GM12873 (cell line): ENCODE measurements at regions not wholly inside any gene's neighbourhood (a gene's known extent, or its start where the extent isn't known, plus 50 kb on each side); places are given as distances from the start of the nearest gene placed in this dataset.

Experiments
- TF ChIP-seq, protein P1 (sequence below): IDR thresholded peaks from 2 replicates; pipeline ENCODE4 v1.5.1; 2012; ENCODE audit warnings: low read depth, mild to moderate bottlenecking, moderate library complexity, low read length, control low read depth; ENCODE audit not compliant: insufficient read depth; ENCODE audit errors: missing control alignments

DNA sequence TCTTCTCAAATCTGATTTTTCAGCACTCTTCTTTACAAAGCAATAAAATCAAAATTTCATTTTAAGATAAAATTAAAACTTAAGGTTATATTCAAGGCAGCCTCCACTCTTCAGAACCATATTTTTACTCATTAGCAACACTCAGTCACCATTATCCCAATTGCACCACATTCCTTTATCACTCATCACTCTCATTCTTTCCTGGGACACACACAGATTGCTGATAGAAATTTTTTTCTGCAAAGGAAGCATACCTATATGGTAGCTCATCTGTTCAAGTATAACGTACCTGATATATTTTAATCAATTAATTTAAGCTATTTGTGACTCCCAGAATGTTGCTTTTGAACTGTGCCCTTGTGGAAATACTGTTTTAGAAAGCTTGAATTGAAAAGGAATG, 1559.3 kb upstream of the ZEB2 start:
- TF ChIP-seq, protein P1, sequence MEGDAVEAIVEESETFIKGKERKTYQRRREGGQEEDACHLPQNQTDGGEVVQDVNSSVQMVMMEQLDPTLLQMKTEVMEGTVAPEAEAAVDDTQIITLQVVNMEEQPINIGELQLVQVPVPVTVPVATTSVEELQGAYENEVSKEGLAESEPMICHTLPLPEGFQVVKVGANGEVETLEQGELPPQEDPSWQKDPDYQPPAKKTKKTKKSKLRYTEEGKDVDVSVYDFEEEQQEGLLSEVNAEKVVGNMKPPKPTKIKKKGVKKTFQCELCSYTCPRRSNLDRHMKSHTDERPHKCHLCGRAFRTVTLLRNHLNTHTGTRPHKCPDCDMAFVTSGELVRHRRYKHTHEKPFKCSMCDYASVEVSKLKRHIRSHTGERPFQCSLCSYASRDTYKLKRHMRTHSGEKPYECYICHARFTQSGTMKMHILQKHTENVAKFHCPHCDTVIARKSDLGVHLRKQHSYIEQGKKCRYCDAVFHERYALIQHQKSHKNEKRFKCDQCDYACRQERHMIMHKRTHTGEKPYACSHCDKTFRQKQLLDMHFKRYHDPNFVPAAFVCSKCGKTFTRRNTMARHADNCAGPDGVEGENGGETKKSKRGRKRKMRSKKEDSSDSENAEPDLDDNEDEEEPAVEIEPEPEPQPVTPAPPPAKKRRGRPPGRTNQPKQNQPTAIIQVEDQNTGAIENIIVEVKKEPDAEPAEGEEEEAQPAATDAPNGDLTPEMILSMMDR: no peak

- TF ChIP-seq, protein P1: no peak
Measured at GRCh38 chr2:146077156-146077555, 1557.2 kb upstream of the ZEB2 start.

- TF ChIP-seq, protein P1: no peak
Measured at GRCh38 chr2:146068051-146068450, 1548.1 kb upstream of the ZEB2 start.

DNA sequence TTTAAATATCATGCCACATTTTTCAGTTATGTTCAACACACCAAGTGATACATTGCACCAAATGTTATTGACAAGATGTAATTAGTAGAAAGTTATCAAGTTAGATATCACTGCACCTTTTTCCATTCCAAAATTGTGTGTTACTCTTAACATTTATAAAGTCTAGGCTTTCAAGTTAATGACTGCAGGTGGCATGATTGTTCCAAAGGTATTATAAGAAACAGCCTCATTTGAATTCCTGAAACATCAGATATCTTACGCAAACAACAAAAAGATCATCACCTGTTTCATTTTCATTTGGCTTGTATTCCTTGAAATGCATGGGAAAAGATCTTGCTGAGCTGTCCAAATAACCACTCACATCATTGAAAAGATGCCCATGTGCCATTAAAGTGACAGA, 1528.2 kb upstream of the ZEB2 start:
- TF ChIP-seq, protein P1: no peak

GRCh38 chr2:146041274-146041910, 1521.5 kb upstream of the ZEB2 start:
- TF ChIP-seq, protein P1: no peak

DNA sequence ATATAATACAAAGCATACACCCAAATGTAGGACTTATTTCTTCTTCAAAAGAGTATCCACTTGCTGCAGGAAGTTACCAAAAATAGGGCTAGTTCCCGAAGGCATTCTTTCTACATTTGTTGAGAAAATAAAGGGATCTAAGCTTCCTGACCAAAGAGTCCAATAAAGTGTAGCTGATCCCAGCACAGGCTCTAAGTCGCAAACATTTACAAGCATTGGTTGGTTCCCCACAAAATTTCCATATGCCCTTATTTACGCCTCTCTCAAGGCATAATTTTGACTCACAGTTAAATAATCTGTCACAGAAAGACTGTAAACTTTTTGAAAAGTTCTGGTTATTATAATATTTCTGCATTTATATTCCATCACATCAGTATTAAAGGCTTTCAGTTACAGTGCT, 1520.1 kb upstream of the ZEB2 start:
- TF ChIP-seq, protein P1: no peak

DNA sequence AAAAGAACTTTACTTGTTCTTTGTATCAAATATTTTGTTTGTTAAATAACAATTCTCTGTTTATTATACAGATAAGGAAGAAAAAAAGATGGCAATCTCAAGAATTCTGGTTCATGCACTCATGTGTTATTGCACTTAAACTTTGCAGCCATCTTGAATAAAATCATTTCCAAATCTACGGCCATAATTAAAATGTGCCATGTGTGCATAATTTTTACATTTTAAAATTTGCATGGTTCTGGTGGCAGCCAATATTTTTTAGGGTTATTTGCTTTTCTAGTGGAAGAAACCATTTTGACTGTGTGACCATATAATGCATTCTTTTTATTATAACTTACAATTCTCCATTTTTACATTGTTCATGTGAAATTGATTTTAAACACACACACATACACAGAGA, 1518.1 kb upstream of the ZEB2 start:
- TF ChIP-seq, protein P1: no peak

DNA sequence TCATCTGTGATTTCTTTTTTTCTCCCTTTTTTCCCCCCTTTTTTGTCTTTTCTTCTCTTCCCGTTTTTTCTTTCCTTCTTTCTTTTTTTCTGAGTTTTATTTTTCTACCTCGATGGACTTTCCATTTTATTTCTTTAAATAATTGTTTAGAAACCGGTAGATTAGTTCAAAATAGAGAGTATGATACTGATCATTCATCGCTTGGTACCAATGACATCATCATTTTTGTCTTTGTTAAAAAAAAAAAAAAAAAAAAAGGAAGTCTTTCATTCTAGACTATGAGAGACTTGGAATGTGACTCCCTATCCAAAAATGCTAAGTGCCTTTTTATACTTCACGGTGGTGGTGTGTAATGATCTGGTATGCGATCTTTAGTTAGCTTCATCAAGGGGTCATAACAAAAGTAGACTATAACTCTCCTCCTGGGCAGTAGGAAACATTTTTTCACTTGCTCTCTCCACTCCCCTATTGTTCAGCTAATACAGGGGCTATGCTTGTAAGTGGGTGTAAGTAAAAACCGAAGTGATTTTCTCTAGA, 1517.5 kb upstream of the ZEB2 start:
- TF ChIP-seq, protein P1: no peak
